MM.1S (cell line): ENCODE measurements at regions not wholly inside any gene's neighbourhood (a gene's known extent, or its start where the extent isn't known, plus 50 kb on each side); places are given as distances from the start of the nearest gene placed in this dataset.

Experiments used
- DNase-seq: peaks from one replicate; pipeline ENCODE4 v3.0.0-alpha.2; 2015
- H2AFZ ChIP-seq: fragments of 300-600 bp; sonication (generic); 2 replicates; pipeline ENCODE4 v1.6.0; 2016; ENCODE audit warnings: antibody characterized with exemption, low read length
- H3F3A ChIP-seq: fragments of 300-600 bp; sonication (generic); 2 replicates; pipeline ENCODE4 v1.6.1; 2016; ENCODE audit warnings: mild to moderate bottlenecking, antibody characterized with exemption, low read length, moderate library complexity, mixed read lengths; ENCODE audit not compliant: insufficient read depth
- H3K27ac ChIP-seq: fragments of 300-600 bp; sonication (generic); 2 replicates; pipeline ENCODE4 v1.5.1; 2016; ENCODE audit warnings: mild to moderate bottlenecking, low read length
- H3K27me3 ChIP-seq: fragments of 300-600 bp; sonication (generic); replicated peaks from 2 replicates; pipeline ENCODE4 v1.6.0; 2016; ENCODE audit warnings: low read length; ENCODE audit not compliant: insufficient read depth
- H3K36me3 ChIP-seq: fragments of 300-600 bp; sonication (generic); replicated peaks from 2 replicates; pipeline ENCODE4 v1.6.1; 2016; ENCODE audit warnings: mild to moderate bottlenecking, low read length, mixed read lengths; ENCODE audit not compliant: insufficient read depth
- H3K4me1 ChIP-seq: fragments of 300-600 bp; sonication (generic); 2 replicates; pipeline ENCODE4 v1.6.1; 2016; ENCODE audit warnings: low read length, mixed read lengths
- H3K4me2 ChIP-seq: fragments of 300-600 bp; sonication (generic); 2 replicates; pipeline ENCODE4 v1.6.0; 2016; ENCODE audit warnings: low read depth, low read length
- H3K4me3 ChIP-seq: fragments of 300-600 bp; sonication (generic); 2 replicates; pipeline ENCODE4 v1.5.1; 2016; ENCODE audit warnings: low read length, mixed read lengths
- H3K79me2 ChIP-seq: fragments of 300-600 bp; sonication (generic); 2 replicates; pipeline ENCODE4 v1.6.1; 2016; ENCODE audit warnings: mixed run types, low read length, mixed read lengths
- H3K9ac ChIP-seq: fragments of 300-600 bp; sonication (generic); 2 replicates; pipeline ENCODE4 v1.6.1; 2016; ENCODE audit warnings: low read length, mixed read lengths
- H3K9me2 ChIP-seq: fragments of 300-600 bp; sonication (generic); replicated peaks from 2 replicates; pipeline ENCODE4 v1.6.1; 2016; ENCODE audit warnings: mild to moderate bottlenecking, low read length, mixed read lengths; ENCODE audit not compliant: insufficient read depth
- H3K9me3 ChIP-seq: fragments of 300-600 bp; sonication (generic); replicated peaks from 2 replicates; pipeline ENCODE4 v1.6.1; 2016; ENCODE audit warnings: mild to moderate bottlenecking, low read length, mixed read lengths; ENCODE audit not compliant: insufficient read depth
- H4K20me1 ChIP-seq: fragments of 300-600 bp; sonication (generic); 2 replicates; pipeline ENCODE4 v1.6.1; 2016; ENCODE audit warnings: mild to moderate bottlenecking, low read length, moderate library complexity, mixed read lengths; ENCODE audit not compliant: insufficient read depth
- EZH2 ChIP-seq: fragments of 300-600 bp; sonication (generic); optimal IDR thresholded peaks from 2 replicates; pipeline ENCODE3; 2017; ENCODE audit warnings: low read depth, mild to moderate bottlenecking, antibody characterized with exemption, low read length, mixed read lengths
- EZH2phosphoT487 ChIP-seq: fragments of 300-600 bp; sonication (generic); IDR thresholded peaks from 2 replicates; pipeline ENCODE4 v1.6.1; 2018; ENCODE audit warnings: antibody characterized with exemption, low read length
- TF ChIP-seq, protein P1 (sequence below): fragments of 300-600 bp; sonication (generic); IDR thresholded peaks from 2 replicates; pipeline ENCODE4 v1.5.1; 2016; ENCODE audit warnings: antibody characterized with exemption, low read length, mixed read lengths

DNA sequence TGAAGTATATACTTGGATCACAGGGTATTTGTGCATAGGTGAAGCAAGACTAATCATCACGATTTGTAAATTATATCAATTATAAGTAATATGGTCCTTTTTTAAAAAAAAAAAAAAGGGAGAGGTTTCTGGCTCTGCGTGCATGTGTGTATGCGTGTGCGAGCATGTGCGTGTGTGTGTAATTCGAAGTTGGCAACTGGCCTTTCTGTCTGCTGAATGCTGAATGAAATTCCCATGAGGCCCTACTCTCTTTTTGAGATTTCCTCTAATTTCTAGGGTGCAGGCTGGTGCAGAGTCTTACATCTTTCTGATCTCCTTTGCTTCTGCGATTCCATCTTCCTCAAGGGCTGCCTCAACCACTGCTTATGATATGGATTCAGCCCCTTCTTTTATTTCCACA lies 212.2 kb downstream of the URB2 start:
- TF ChIP-seq EZH2phosphoT487 (no peak), EZH2 (no peak)
- TF ChIP-seq, protein P1, sequence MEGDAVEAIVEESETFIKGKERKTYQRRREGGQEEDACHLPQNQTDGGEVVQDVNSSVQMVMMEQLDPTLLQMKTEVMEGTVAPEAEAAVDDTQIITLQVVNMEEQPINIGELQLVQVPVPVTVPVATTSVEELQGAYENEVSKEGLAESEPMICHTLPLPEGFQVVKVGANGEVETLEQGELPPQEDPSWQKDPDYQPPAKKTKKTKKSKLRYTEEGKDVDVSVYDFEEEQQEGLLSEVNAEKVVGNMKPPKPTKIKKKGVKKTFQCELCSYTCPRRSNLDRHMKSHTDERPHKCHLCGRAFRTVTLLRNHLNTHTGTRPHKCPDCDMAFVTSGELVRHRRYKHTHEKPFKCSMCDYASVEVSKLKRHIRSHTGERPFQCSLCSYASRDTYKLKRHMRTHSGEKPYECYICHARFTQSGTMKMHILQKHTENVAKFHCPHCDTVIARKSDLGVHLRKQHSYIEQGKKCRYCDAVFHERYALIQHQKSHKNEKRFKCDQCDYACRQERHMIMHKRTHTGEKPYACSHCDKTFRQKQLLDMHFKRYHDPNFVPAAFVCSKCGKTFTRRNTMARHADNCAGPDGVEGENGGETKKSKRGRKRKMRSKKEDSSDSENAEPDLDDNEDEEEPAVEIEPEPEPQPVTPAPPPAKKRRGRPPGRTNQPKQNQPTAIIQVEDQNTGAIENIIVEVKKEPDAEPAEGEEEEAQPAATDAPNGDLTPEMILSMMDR: no peak
- DNase-seq: no peak
- Histone ChIP-seq H3K9me3 (no peaks in the 10 kb centered on the region), H3K36me3 (no peaks in the 10 kb centered on the region), H3K79me2 (no peaks in the 10 kb centered on the region), H3K4me3 (no peak overlapping the region), H3K4me2 (no peak overlapping the region), H3K27me3 (no peaks in the 10 kb centered on the region), H3K9ac (no peak overlapping the region), H3K27ac (no peak overlapping the region), H3K4me1 (no peaks in the 10 kb centered on the region), H2AFZ (no peak overlapping the region), H3K9me2 (no peaks in the 10 kb centered on the region), H3F3A (no peaks in the 10 kb centered on the region), H4K20me1 (no peaks in the 10 kb centered on the region)

DNA sequence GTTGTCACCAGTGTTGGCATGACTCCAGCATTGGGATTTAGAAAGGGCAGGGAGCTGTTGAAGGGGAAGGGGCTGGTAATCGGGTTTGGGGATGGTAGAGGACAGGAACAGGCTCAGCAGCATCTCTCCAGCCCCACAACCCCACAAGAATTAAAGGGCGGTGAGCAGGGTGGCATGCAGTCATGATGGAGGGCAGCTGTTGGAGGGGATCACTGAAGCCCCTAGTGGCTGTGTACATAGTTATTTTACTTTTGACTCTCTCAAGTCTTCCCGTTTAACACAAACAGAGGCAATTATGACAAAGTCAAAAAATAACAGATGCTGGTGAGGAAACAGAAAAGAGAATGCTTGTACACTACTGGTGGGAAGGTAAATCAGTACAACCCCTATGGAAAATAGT lies 213.8 kb downstream of the URB2 start:
- H4K20me1 ChIP-seq: no peaks in the 10 kb centered on the region
- H3K4me3 ChIP-seq: no peak overlapping the region
- H3K4me2 ChIP-seq: no peak overlapping the region
- no peak overlapping the region for H3K27ac ChIP-seq
- no peaks in the 10 kb centered on the region for H3F3A ChIP-seq
- TF ChIP-seq, protein P1: no peak
- TF ChIP-seq EZH2phosphoT487: no peak
- H3K27me3 ChIP-seq: no peaks in the 10 kb centered on the region
- no peaks in the 10 kb centered on the region for H3K36me3 ChIP-seq
- DNase-seq: no peak
- H3K9me3 ChIP-seq: no peaks in the 10 kb centered on the region
- no peak overlapping the region for H2AFZ ChIP-seq
- no peaks in the 10 kb centered on the region for H3K79me2 ChIP-seq
- H3K4me1 ChIP-seq: no peaks in the 10 kb centered on the region
- H3K9me2 ChIP-seq: no peaks in the 10 kb centered on the region
- H3K9ac ChIP-seq: no peak overlapping the region

DNA sequence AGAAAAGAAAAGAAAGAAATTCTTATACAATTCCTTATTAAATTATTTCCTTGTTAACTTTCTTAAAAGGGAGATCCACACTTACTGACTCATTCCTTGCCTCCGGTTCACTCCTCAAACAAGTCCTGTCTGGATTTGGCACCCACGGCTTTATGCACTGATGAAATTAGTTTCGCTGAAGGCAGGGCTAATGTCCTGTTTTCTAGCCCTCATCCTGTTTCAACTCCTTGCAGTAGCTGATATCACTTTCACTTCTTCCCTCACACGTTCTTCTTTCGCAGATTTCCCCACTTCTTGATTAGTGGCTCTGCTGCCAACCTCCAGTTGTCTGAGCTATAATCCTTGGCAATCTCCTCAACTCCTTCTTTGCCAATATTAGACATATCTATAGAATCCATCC lies 215.2 kb downstream of the URB2 start:
- no peak overlapping the region for H2AFZ ChIP-seq
- TF ChIP-seq EZH2phosphoT487: no peak
- TF ChIP-seq, protein P1: no peak
- TF ChIP-seq EZH2: no peak
- no peaks in the 10 kb centered on the region for H3K36me3 ChIP-seq
- no peaks in the 10 kb centered on the region for H4K20me1 ChIP-seq
- no peak for DNase-seq
- H3K27me3 ChIP-seq: no peaks in the 10 kb centered on the region
- no peaks in the 10 kb centered on the region for H3K79me2 ChIP-seq
- H3K9ac ChIP-seq: no peak overlapping the region
- no peak overlapping the region for H3K27ac ChIP-seq
- no peaks in the 10 kb centered on the region for H3K4me1 ChIP-seq
- no peak overlapping the region for H3K4me3 ChIP-seq
- H3K9me2 ChIP-seq: no peaks in the 10 kb centered on the region
- no peaks in the 10 kb centered on the region for H3K9me3 ChIP-seq
- no peak overlapping the region for H3K4me2 ChIP-seq
- no peaks in the 10 kb centered on the region for H3F3A ChIP-seq
